ENCODE measurements at regions not wholly inside any gene's neighbourhood (a gene's known extent, or its start where the extent isn't known, plus 50 kb on each side); places are given as distances from the start of the nearest gene placed in this dataset.
A peak's percentile ranks its signal among the peaks of the same experiment; 100 is the strongest.

- Histone ChIP-seq H3K27me3 (ENCODE audit: low read depth) (no peaks in the 10 kb centered on the region), H3K36me3 (no peaks in the 10 kb centered on the region), H3K4me3 (no peak overlapping the region), H3K27ac (peak overlapping the region; percentile 46), H3K4me1 (peaks cover 7% of the 10 kb centered on the region), H3K9me3 (no peaks in the 10 kb centered on the region)
- TF ChIP-seq CTCF (IDR thresholded peaks at IDR 0.05) = no peak
- no peak for DNase-seq
- intact Hi-C loops (cut with DNase I) = no loop called here
- ATAC-seq = no peak
These were observed 364.0 kb downstream of the NPIPA8 start for GRCh38 chr16:17972460-17972943.

- H3K27ac ChIP-seq = peak overlapping the region; percentile 46
- H3K9me3 ChIP-seq = no peaks in the 10 kb centered on the region
- peak in 1 of 2 donors; percentile 68 for ATAC-seq
- no peak overlapping the region for H3K4me3 ChIP-seq
- H3K4me1 ChIP-seq = peaks cover 7% of the 10 kb centered on the region
- peaks cover 5% of the 10 kb centered on the region for H3K27me3 ChIP-seq (ENCODE audit: low read depth)
- intact Hi-C loops (cut with DNase I) = no loop called here
- no peak for DNase-seq
- peak; percentile 33 for TF ChIP-seq CTCF (IDR thresholded peaks at IDR 0.05)
- no peaks in the 10 kb centered on the region for H3K36me3 ChIP-seq
These were observed 365.7 kb downstream of the NPIPA8 start for GRCh38 chr16:17970816-17971331.

GRCh38 chr16:17970157-17970765, 366.3 kb downstream of the NPIPA8 start:
- H3K27ac ChIP-seq = peak overlapping the region; percentile 41
- H3K36me3 ChIP-seq = no peaks in the 10 kb centered on the region
- intact Hi-C loops (cut with DNase I) = no loop called here
- H3K4me3 ChIP-seq = no peak overlapping the region
- DNase-seq = no peak
- H3K9me3 ChIP-seq = no peaks in the 10 kb centered on the region
- TF ChIP-seq CTCF (IDR thresholded peaks at IDR 0.05) = no peak
- peak in 1 of 2 donors; percentile 40 for ATAC-seq
- peaks cover 7% of the 10 kb centered on the region for H3K4me1 ChIP-seq
- peaks cover 5% of the 10 kb centered on the region for H3K27me3 ChIP-seq (ENCODE audit: low read depth)

GRCh38 chr16:17965133-17965900, 371.2 kb downstream of the NPIPA8 start:
- Histone ChIP-seq H3K4me1 (peaks cover 7% of the 10 kb centered on the region), H3K4me3 (no peak overlapping the region), H3K9me3 (no peaks in the 10 kb centered on the region), H3K36me3 (no peaks in the 10 kb centered on the region), H3K27me3 (ENCODE audit: low read depth) (peaks cover 5% of the 10 kb centered on the region), H3K27ac (no peak overlapping the region)
- ATAC-seq (no peak), DNase-seq (no peak)
- no peak for TF ChIP-seq CTCF (IDR thresholded peaks at IDR 0.05)
- intact Hi-C loops (cut with DNase I) = no loop called here

GRCh38 chr16:17964196-17964595, 372.3 kb downstream of the NPIPA8 start:
- H3K4me1 ChIP-seq = peaks cover 7% of the 10 kb centered on the region
- no peak for ATAC-seq
- no peak for TF ChIP-seq CTCF (IDR thresholded peaks at IDR 0.05)
- no peaks in the 10 kb centered on the region for H3K9me3 ChIP-seq
- DNase-seq = no peak
- no peaks in the 10 kb centered on the region for H3K36me3 ChIP-seq
- no peak overlapping the region for H3K27ac ChIP-seq
- intact Hi-C loops (cut with DNase I) = no loop called here
- H3K4me3 ChIP-seq = no peak overlapping the region
- H3K27me3 ChIP-seq (ENCODE audit: low read depth) = peaks cover 5% of the 10 kb centered on the region
